Ascending aorta (tissue), 2 donors: ENCODE measurements at regions not wholly inside any gene's neighbourhood (a gene's known extent, or its start where the extent isn't known, plus 50 kb on each side); places are given as distances from the start of the nearest gene placed in this dataset.
"Not testable (repeated sequence)": the region's sequence is repeated elsewhere in the genome, so short reads cannot be mapped to it uniquely, and the experiment has no call there.

Experiments used
- DNase-seq, 2 donors: peaks; one replicate each; pipeline ENCODE4 v3.0.0-alpha.2; 2019; ENCODE audit warnings: low spot score in 2 of 2
- H3K27ac ChIP-seq, 2 donors: fragments of 200-600 bp; sonication (generic); one replicate each; pipeline ENCODE4 v1.5.1; 2016 to 2017; ENCODE audit warnings: mild to moderate bottlenecking in 1 of 2
- H3K27me3 ChIP-seq: fragments of 200-600 bp; sonication (generic); one replicate; pipeline ENCODE4 v1.5.1; 2017
- H3K36me3 ChIP-seq, 2 donors: fragments of 200-600 bp; sonication (generic); one replicate each; pipeline ENCODE4 v1.5.1; 2016
- H3K4me1 ChIP-seq, 2 donors: fragments of 200-600 bp; sonication (generic); one replicate each; pipeline ENCODE4 v1.5.1; 2016 to 2017; ENCODE audit warnings: mild to moderate bottlenecking in 1 of 2
- H3K4me3 ChIP-seq, 2 donors: fragments of 200-600 bp; sonication (generic); one replicate each; pipeline ENCODE4 v1.5.1; 2016 to 2017; ENCODE audit warnings: mild to moderate bottlenecking in 1 of 2
- H3K9me3 ChIP-seq, 2 donors: fragments of 200-600 bp; sonication (generic); one replicate each; pipeline ENCODE4 v1.5.1; 2016
- CTCF ChIP-seq, 3 experiments: fragments of 200-600 bp in 2 of 3; fragments of 450-650 bp in 1 of 3; sonication (generic) in 2 of 3; IDR thresholded peaks; one replicate each; pipeline ENCODE4 v1.5.1; 2016 to 2019; ENCODE audit warnings: antibody characterized with exemption in 3 of 3, mild to moderate bottlenecking in 1 of 3, moderate library complexity in 1 of 3
- intact Hi-C: fragments of 100-400 bp; cut with DNase I; formaldehyde crosslinking; loops from one replicate; pipeline ENCODE4 v1.15.1; 2023

- H3K9me3 ChIP-seq = no peaks in the 10 kb centered on the region
- intact Hi-C loops = no loop called here
- no peaks in the 10 kb centered on the region for H3K4me1 ChIP-seq
- TF ChIP-seq CTCF (IDR thresholded peaks at IDR 0.05) = no peak
- H3K27me3 ChIP-seq = no peaks in the 10 kb centered on the region
- no peak overlapping the region for H3K27ac ChIP-seq
- H3K4me3 ChIP-seq = no peak overlapping the region
- no peak for DNase-seq
- no peaks in the 10 kb centered on the region for H3K36me3 ChIP-seq
Observed at GRCh38 chr10:4606856-4607636, 219.0 kb upstream of the AKR1E2 start.

DNA sequence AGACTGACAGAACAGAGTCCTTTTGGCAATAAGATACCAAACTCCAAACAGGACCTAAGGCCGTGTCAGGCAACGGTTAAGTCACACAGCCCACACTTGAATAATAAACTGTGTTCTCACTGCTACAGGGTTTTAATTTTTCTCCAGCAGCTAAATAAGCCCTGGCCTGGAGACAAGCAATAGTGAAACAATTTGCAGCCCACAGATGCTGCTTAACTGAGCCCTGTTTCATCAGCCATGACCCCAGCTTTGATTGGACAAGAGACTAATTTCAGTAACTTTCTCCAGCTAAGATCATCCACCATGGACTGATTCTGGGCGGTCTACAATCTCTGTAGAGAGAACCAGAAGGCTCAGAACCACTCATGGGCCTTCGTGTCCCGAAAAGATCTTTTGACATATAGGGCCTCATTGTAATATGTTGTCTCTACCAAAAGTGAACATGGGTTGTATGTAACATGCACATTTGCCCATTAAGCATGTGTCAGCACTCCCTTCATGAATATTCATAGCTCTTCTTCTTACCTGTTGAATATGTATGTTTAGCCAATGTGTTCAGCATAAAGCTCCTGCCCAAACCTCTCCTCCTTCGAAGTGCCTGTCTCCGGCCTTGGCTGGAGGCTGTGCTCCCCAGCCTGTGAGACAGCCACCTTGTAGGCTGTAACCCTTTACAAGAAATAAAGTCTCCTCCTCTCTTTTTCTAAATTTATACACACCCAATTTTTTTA lies 223.1 kb upstream of the AKR1E2 start:
- H3K9me3 ChIP-seq = no peaks in the 10 kb centered on the region
- no peak overlapping the region for H3K4me3 ChIP-seq
- H3K36me3 ChIP-seq = no peaks in the 10 kb centered on the region
- no peaks in the 10 kb centered on the region for H3K27me3 ChIP-seq
- peak overlapping the region in 1 of 2 donors; percentile 2 for H3K27ac ChIP-seq
- TF ChIP-seq CTCF (IDR thresholded peaks at IDR 0.05) = no peak
- no peaks in the 10 kb centered on the region for H3K4me1 ChIP-seq
- DNase-seq = no peak
- intact Hi-C loops = no loop called here

DNA sequence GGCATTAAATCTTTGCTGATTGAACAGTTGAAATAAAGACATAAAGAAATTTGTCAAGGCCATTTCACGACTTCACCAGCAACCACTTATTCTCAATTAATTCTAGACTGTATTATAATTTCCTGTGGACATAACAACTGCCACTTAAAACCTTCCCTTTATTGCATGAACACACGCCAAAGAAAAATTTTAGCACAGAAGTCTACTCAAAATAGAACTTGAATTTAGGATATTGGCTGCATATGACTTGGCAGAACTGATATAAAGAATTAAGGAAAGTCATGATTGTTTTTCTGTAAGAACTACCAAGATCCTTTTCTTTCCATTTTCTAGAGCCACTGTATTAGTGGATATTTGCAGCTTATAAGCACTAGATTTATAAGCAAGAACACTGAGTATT lies 226.5 kb upstream of the AKR1E2 start:
- no peak overlapping the region for H3K27ac ChIP-seq
- H3K36me3 ChIP-seq = no peaks in the 10 kb centered on the region
- DNase-seq = no peak
- H3K27me3 ChIP-seq = no peaks in the 10 kb centered on the region
- intact Hi-C loops = no loop called here
- no peak overlapping the region for H3K4me3 ChIP-seq
- H3K9me3 ChIP-seq = no peaks in the 10 kb centered on the region
- H3K4me1 ChIP-seq = no peaks in the 10 kb centered on the region
- TF ChIP-seq CTCF (IDR thresholded peaks at IDR 0.05) = no peak

GRCh38 chr10:4597898-4598297 lies 228.1 kb upstream of the AKR1E2 start:
- intact Hi-C loops, H3K4me1 ChIP-seq, DNase-seq, H3K9me3 ChIP-seq, H3K36me3 ChIP-seq, H3K4me3 ChIP-seq, H3K27ac ChIP-seq, H3K27me3 ChIP-seq: not testable (repeated sequence)

GRCh38 chr10:4596951-4597350 lies 229.1 kb upstream of the AKR1E2 start:
- Histone ChIP-seq H3K27ac (no peak overlapping the region), H3K27me3 (no peaks in the 10 kb centered on the region), H3K4me3 (no peak overlapping the region), H3K36me3 (no peaks in the 10 kb centered on the region), H3K4me1 (no peaks in the 10 kb centered on the region), H3K9me3 (no peaks in the 10 kb centered on the region)
- no peak for TF ChIP-seq CTCF (IDR thresholded peaks at IDR 0.05)
- intact Hi-C loops = no loop called here
- no peak for DNase-seq

DNA sequence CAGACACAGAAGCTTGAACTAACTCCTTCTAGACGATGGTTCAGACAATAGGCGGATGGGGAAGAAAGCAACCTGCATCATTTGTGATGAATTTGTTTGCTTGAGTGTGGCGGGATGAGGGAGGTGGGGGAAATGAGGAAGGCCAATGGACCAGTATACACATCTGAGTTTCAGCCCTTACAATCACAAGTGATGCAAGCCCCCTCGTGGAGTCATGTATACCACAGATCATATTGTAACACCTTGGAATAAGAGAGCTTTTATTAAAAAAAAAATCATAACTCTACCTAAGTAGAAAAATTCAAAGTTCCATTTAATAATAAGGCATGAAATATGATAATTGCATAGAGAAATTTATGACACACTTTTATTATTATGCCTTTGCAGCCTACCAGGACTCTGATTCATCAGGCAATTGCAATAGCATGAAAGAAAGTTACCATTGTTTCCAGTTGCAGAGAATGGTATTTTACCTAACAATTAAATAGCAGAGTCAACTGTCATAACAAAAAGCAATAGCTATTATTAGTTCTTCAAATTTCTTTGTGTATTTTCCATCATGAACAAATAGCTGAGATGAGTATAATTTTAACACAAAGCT lies 230.2 kb upstream of the AKR1E2 start:
- intact Hi-C loops = no loop called here
- H3K27me3 ChIP-seq = no peaks in the 10 kb centered on the region
- TF ChIP-seq CTCF (IDR thresholded peaks at IDR 0.05) = no peak
- H3K4me1 ChIP-seq = no peaks in the 10 kb centered on the region
- no peaks in the 10 kb centered on the region for H3K36me3 ChIP-seq
- H3K27ac ChIP-seq = no peak overlapping the region
- no peak for DNase-seq
- no peak overlapping the region for H3K4me3 ChIP-seq
- H3K9me3 ChIP-seq = peaks cover 0 to 4% of the 10 kb centered on the region in 2 donors
